NCI-H2196 (cell line): ENCODE measurements at regions not wholly inside any gene's neighbourhood (a gene's known extent, or its start where the extent isn't known, plus 50 kb on each side); places are given as distances from the start of the nearest gene placed in this dataset.

Experiments
- DNase-seq: peaks from one replicate; lab custom pipeline; 2025; ENCODE audit not compliant: unreplicated experiment; lab: John Stamatoyannopoulos, UW

- DNase-seq: no peak
These were observed 148.9 kb downstream of the SOX11 start for GRCh38 chr2:5841126-5841525.

DNA sequence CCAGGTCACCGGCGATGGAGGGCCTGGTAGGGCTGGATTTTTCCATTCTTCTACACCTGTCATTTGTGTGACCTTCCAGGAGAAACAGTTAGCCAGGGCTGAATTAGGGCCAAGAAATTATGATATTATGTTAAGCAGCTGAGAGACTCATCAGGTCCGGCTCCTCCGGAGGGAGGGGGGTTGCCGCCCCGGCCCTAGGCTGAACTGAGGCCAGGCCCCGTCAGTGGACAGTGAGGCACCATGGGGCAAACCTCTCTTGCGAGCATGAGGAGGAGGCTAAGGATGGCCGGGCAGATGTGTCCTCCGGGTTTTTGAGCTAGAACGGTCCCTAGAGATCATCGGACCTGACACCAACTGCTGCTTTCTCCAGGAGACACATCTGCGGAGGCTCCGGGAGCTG is 150.1 kb downstream of the SOX11 start:
- DNase-seq: no peak

DNA sequence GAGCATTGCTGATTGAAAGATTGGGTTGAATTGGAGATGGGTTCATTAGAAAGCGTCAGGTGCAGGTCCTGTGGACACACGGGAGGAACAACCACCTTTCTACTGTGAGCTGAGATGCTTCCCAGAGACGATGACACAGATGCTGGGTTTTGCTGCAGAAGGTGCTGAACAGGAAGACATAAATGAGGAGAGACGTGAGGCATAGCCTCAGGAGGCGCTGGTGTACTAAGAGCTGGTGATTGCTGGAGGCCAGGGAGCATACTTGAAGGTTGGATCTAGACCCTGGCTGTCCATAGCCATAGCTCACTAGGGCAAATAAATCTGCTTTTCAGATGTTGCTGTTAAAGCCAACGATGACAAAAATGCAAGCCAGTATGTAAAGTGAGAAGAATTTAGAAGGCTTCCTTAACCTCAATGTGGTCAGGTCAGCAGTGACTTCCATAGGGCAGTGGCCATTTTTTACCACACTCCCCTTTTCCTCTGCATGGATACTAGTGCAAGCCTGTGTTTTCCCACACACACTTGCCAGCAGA is 153.7 kb downstream of the SOX11 start:
- DNase-seq: no peak

DNA sequence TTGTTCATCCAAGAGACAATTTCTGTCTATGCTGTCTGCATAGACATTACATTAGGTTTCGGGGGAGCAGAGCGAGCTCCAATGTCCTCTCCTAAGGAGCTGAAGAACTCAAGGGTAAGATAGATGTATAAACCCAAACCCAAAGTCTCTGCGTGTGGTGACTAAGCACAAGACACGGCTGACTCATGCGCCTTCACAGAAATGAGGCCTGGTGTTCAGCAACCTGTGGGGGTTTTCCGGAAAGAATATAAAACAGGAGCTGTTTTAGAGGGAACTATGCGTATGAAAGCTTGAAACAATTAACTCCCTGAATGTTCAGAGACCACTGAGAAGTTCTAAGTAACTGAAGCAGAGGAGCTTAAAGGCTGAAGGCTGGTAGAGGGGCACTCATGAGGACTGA is 154.7 kb downstream of the SOX11 start:
- no peak for DNase-seq

DNA sequence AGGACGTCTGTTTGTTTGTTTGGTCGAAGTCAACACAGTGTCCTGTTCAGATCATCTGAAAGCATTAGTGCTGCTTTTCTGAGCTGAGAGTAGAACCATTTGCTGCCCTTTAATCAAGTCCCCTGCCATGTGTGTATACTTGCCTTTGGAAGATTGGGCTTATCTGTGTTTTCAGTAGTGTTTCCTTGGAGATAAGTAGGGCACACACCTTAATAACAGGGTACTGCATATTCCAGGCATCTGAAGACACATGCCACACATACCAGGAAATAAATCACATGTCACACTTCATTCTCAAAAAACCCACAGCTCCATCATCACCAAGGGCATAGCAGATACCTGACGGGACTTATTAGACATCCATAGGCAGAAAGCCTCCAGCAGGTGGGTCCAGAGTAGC is 157.4 kb downstream of the SOX11 start:
- DNase-seq: no peak

GRCh38 chr2:5851410-5851809 is 159.2 kb downstream of the SOX11 start:
- DNase-seq: no peak

- no peak for DNase-seq
These were observed 162.6 kb downstream of the SOX11 start for GRCh38 chr2:5854797-5855196.

DNA sequence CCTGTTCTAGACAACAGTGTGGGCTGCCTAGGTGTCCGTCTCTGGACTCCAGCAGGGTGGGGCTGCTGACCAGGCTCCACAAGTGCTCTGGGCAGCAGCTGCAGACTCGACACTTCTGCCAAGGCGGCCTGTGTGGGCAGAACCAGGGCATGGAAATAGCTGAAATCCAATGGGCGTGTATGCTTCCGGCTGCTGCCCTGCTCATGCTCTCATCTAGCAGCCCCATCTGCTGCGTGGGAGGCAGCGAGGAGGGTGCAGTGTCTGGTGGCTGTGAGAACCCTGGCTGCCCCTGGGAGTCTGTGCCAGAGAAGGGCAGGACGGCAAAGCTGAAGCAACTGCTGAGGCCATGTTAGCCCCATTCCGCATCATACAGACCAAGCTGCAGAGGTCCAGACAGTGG is 174.9 kb downstream of the SOX11 start:
- DNase-seq: no peak

GRCh38 chr2:5868931-5869330 is 176.7 kb downstream of the SOX11 start:
- no peak for DNase-seq

GRCh38 chr2:5869936-5870335 is 177.8 kb downstream of the SOX11 start:
- DNase-seq: no peak

DNA sequence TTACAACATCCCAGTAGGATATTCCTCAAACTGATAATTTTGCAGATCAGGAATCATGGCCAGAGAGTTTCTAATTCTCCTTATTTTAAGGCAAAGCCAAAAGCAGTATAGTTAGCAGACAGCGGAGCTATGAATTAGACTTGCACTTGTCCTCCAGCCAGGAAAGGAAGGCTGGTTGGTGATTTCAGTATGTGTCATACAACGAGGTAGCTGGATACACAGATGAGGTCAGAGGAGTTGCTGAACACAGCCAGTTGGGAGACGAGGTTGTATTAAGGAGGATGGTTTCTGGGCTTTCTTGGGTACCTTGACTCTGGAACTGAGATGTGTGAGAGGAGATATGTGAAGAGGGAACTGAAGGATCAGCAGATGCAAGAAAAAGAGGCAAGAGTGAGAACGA is 185.2 kb downstream of the SOX11 start:
- no peak for DNase-seq

- DNase-seq: no peak
These were observed 193.4 kb downstream of the SOX11 start for GRCh38 chr2:5885451-5886173.

DNA sequence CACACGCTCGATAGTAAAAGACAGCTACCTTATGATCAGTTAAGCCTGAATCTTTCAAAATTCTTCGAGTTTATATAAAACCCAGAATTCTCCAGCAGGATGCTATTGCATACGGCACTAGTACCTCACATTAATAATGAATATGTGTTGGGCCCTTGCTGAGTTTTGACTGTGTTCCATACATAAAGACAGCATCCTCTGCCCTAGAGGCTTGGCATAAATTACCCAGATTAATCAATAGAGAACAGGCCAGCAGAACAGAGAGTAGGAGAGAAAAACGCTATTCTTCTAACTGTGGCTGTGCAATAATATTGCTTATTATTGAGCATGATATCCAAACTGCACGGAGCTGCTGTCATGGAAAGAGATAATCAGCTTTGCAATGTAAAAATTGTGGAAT is 194.3 kb downstream of the SOX11 start:
- DNase-seq: no peak

- no peak for DNase-seq
These were observed 195.9 kb downstream of the SOX11 start for GRCh38 chr2:5888126-5888525.

- DNase-seq: no peak
These were observed 197.3 kb downstream of the SOX11 start for GRCh38 chr2:5889519-5889918.

DNA sequence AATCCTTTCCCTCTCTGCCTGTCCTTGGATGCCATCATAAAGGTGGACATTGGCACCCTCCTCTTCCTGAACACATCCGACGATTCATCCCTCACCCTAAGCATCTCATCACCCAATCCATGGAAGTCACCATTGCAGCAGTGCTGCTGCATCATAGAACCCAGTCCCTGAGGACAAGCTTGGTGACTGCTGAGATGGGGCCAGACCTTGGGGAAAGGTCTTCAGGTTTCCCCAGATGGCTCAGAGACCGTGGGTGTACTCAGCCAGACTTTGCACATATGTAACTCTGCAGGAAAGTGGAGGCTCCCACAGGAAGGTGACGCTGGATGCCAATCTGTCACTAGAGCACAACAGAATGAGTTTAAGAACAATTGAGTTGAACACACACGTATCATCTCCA is 202.2 kb downstream of the SOX11 start:
- no peak for DNase-seq

DNA sequence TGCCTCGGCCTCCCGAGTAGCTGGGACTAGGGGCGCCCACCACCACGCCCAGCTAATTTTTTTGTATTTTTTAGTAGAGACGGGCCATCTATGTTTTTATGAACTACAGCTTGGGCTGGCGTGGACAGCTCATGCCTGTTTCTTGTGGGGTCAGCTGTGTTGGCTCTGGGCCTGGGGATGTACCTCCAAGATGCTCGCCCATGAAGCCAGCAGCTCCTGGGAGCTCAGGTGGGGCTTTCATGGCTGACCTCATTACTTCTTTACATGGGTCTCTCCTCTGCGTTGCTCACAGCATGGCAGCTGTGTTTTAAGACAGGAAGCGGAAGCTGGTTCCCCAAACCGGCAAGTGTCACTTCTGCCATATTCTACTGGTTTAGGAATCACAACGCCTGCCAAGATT is 203.1 kb downstream of the SOX11 start:
- DNase-seq: no peak

GRCh38 chr2:5897249-5897648 is 205.1 kb downstream of the SOX11 start:
- DNase-seq: no peak

DNA sequence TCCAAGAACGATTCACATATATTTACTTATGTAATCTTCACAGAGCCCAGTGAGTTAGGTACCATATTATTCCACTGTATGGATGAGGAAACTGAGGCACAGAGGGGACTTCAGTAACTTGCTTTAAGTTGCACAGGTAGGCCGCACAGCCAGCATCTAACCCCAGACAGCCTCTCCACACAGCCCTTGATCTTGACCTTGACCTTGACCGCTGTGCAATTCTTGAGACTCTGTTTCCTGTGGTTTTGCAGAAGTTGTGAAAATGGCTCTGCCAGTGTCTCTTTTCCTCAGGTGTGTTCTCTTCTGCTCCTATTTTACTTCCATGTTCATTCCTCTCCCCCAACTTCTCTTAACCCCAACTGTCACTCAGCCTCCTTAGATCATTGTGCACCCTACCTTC is 206.5 kb downstream of the SOX11 start:
- DNase-seq: no peak

DNA sequence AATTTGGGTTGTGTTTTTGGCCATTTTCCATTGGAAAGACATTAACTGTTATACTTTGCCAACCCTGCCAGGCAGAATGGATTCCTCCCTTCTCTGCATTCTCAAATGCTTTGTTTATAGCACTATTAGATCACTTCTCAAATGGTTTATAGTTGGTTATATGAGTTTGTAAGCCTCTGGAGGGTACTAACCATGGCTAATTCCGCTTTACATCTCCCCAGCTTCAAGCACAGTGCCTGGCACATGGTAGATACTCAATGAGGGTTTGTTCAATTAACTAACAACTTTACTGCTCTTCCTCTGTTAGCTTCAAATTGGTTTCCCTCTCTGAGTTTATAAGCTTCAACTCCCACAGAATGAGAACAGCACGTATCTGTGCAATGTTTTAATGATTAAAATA is 213.5 kb downstream of the SOX11 start:
- DNase-seq: no peak

DNA sequence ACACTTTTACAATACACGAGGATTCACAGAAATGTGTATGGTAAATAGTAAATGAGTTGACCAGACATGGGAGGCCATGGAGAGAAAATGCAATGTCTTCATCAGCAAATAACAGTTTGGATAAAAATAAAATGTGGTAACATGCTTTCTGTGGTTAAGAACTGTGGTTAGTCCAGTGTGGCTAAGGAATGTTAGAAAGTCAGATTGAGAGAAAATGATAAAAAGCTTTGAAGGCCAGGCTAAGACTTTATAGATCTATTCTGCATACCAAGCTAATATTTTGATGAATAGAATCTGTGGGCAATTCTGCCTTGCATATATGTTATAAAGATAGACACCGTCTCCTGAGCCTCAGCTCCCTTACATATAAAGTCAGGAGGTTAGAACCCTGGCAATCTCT is 215.9 kb downstream of the SOX11 start:
- DNase-seq: no peak

- no peak for DNase-seq
These were observed 219.5 kb downstream of the SOX11 start for GRCh38 chr2:5911718-5912117.

GRCh38 chr2:5913711-5914395 is 221.7 kb downstream of the SOX11 start:
- no peak for DNase-seq
